Astrocyte (in vitro differentiated cells and primary cell): ENCODE measurements at regions not wholly inside any gene's neighbourhood (a gene's known extent, or its start where the extent isn't known, plus 50 kb on each side); places are given as distances from the start of the nearest gene placed in this dataset.

ENCODE experiments used
- EZH2 ChIP-seq: IDR thresholded peaks from 2 replicates; pipeline ENCODE4 v1.6.1; 2012; ENCODE audit warnings: mild to moderate bottlenecking, low read length, inconsistent platforms; ENCODE audit not compliant: insufficient read depth
- TF ChIP-seq, protein P1 (sequence below): IDR thresholded peaks from 2 replicates; pipeline ENCODE4 v1.5.1; 2011; ENCODE audit warnings: low read depth, mild to moderate bottlenecking, inconsistent platforms, low read length, moderate library complexity; ENCODE audit not compliant: insufficient read depth

DNA sequence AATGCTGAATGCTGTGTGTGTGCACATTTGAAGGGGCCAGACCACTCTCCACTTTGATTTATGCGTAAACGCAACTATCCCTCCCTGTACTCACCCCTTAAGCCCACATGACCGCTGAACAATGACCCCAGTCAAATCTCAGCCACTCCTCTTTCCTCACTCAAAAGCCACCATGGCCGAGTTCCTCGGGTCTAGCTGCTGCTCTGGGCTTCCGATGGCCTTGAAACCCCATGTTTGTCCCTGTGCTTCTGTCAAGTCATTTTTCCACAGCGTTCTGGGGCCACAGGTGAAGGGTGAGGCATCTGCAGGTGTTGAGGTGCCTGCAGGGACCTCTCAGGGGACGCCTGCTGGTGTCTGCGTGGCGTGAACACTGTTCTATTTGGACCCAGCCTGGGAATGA, 74.3 kb upstream of the TMEM18 start:
- TF ChIP-seq, protein P1, sequence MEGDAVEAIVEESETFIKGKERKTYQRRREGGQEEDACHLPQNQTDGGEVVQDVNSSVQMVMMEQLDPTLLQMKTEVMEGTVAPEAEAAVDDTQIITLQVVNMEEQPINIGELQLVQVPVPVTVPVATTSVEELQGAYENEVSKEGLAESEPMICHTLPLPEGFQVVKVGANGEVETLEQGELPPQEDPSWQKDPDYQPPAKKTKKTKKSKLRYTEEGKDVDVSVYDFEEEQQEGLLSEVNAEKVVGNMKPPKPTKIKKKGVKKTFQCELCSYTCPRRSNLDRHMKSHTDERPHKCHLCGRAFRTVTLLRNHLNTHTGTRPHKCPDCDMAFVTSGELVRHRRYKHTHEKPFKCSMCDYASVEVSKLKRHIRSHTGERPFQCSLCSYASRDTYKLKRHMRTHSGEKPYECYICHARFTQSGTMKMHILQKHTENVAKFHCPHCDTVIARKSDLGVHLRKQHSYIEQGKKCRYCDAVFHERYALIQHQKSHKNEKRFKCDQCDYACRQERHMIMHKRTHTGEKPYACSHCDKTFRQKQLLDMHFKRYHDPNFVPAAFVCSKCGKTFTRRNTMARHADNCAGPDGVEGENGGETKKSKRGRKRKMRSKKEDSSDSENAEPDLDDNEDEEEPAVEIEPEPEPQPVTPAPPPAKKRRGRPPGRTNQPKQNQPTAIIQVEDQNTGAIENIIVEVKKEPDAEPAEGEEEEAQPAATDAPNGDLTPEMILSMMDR = no peak
- TF ChIP-seq EZH2 = no peak
